Ovary (tissue), 7 donors: ENCODE measurements at regions not wholly inside any gene's neighbourhood (a gene's known extent, or its start where the extent isn't known, plus 50 kb on each side); places are given as distances from the start of the nearest gene placed in this dataset.
"Not testable (repeated sequence)": the region's sequence is repeated elsewhere in the genome, so short reads cannot be mapped to it uniquely, and the experiment has no call there.

Source experiments
- DNase-seq, 5 donors: peaks; one replicate each; pipeline ENCODE4 v3.0.0-alpha.2; 2019 to 2020
- H3K27ac ChIP-seq, 2 donors: fragments of 200-600 bp; one replicate each; pipeline versions ENCODE4 v1.5.1 to v1.8.0; 2019 to 2022
- H3K27me3 ChIP-seq: fragments of 200-600 bp; one replicate; pipeline ENCODE4 v1.8.0; 2022
- H3K36me3 ChIP-seq: fragments of 200-600 bp; sonication (generic); one replicate; pipeline ENCODE4 v1.5.1; 2019
- H3K4me1 ChIP-seq: one replicate; pipeline ENCODE4 v1.8.1; 2013; ENCODE audit warnings: mild to moderate bottlenecking, moderate library complexity; ENCODE audit not compliant: insufficient read depth
- H3K4me3 ChIP-seq: fragments of 200-600 bp; sonication (generic); one replicate; pipeline ENCODE4 v1.5.1; 2017
- H3K9me3 ChIP-seq, 2 donors: fragments of 200-600 bp in 1 of 2; sonication (generic) in 1 of 2; one replicate each; pipeline versions ENCODE4 v1.5.1 to v1.8.1; 2013 to 2019; ENCODE audit warnings: mild to moderate bottlenecking in 1 of 2, moderate library complexity in 1 of 2
- CTCF ChIP-seq, 3 donors: fragments of 450-650 bp in 2 of 3; fragments of 200-600 bp in 1 of 3; IDR thresholded peaks; one replicate each; pipeline versions ENCODE4 v1.5.1 to v1.8.0; 2016 to 2022; ENCODE audit warnings: antibody characterized with exemption in 3 of 3, mild to moderate bottlenecking in 1 of 3
- EP300 ChIP-seq: sonication (generic); formaldehyde crosslinking; IDR thresholded peaks from one replicate; pipeline ENCODE4 v1.6.1; 2017; ENCODE audit warnings: antibody characterized with exemption
- POLR2A ChIP-seq: fragments of 450-650 bp; IDR thresholded peaks from one replicate; pipeline ENCODE4 v1.6.1; 2017; ENCODE audit warnings: antibody characterized with exemption, mild to moderate bottlenecking, moderate library complexity
- WGBS, 3 donors: extraction: QIAGEN DNeasy Blood & Tissue Kit in 1 of 3; methylation state at CpG; one replicate each; pipeline versions ENCODE4 v1.1.5 to v1.1.7; 2013 to 2017; 5-methylcytosine and 5-hydroxymethylcytosine counted together
- intact Hi-C, 4 donors: fragments of 100-400 bp; cut with DNase I; formaldehyde crosslinking; loops; one replicate each; pipeline versions ENCODE4 v1.11.0 to v1.15.1; 2022 to 2023
- donor health status: DM: no; HTN: no; CAD: no; lungs with moderate emphysema.
- donor health status: DM: no; HTN: no; CAD: no.
- donor health status: Bipolar disorder and iron deficiency.
- donor health status: DM: no; HTN: no; CAD: no.
- donor health status: DM: yes; HTN: yes; CAD: no.

- DNase-seq: no peak
- H3K36me3 ChIP-seq: no peaks in the 10 kb centered on the region
- intact Hi-C loops: no loop called here
- WGBS, 3 donors: 79 to 89% (median 80%) methylated on average over 2 of the region's 2 CpGs
- H3K4me3 ChIP-seq: no peak overlapping the region
- H3K4me1 ChIP-seq: no peaks in the 10 kb centered on the region
- TF ChIP-seq EP300: no peak
- no peak for TF ChIP-seq CTCF (IDR thresholded peaks at IDR 0.05)
- TF ChIP-seq POLR2A: no peak
- H3K9me3 ChIP-seq: no peaks in the 10 kb centered on the region
- no peaks in the 10 kb centered on the region for H3K27me3 ChIP-seq
- no peak overlapping the region for H3K27ac ChIP-seq
Measured at GRCh38 chr6:81606965-81607381, 145.5 kb downstream of the TENT5A start.

- Histone ChIP-seq H3K4me1 (no peaks in the 10 kb centered on the region), H3K36me3 (no peaks in the 10 kb centered on the region), H3K27me3 (no peaks in the 10 kb centered on the region), H3K4me3 (no peak overlapping the region), H3K27ac (no peak overlapping the region), H3K9me3 (no peaks in the 10 kb centered on the region)
- 86 to 97% (median 89%) methylated on average over 1 of the region's 1 CpG for WGBS, 3 donors
- TF ChIP-seq CTCF (IDR thresholded peaks at IDR 0.05): no peak
- TF ChIP-seq POLR2A: no peak
- TF ChIP-seq EP300: no peak
- DNase-seq: no peak
- intact Hi-C loops: no loop called here
Measured at GRCh38 chr6:81605526-81605925, 147.0 kb downstream of the TENT5A start.

GRCh38 chr6:81601918-81602317 lies 150.6 kb downstream of the TENT5A start:
- no peaks in the 10 kb centered on the region for H3K4me1 ChIP-seq
- H3K27me3 ChIP-seq: no peaks in the 10 kb centered on the region
- H3K9me3 ChIP-seq: no peaks in the 10 kb centered on the region
- no peaks in the 10 kb centered on the region for H3K36me3 ChIP-seq
- intact Hi-C loops: no loop called here
- H3K4me3 ChIP-seq: no peak overlapping the region
- no peak for DNase-seq
- WGBS, 3 donors: 90 to 95% (median 92%) methylated on average over 2 of the region's 2 CpGs
- TF ChIP-seq CTCF (IDR thresholded peaks at IDR 0.05) (no peak), POLR2A (no peak), EP300 (no peak)
- no peak overlapping the region for H3K27ac ChIP-seq

GRCh38 chr6:81600488-81600887 lies 152.0 kb downstream of the TENT5A start:
- intact Hi-C loops, H3K4me3 ChIP-seq, H3K9me3 ChIP-seq, H3K4me1 ChIP-seq, H3K27ac ChIP-seq, H3K36me3 ChIP-seq, H3K27me3 ChIP-seq, DNase-seq: not testable (repeated sequence)
- 91 to 98% (median 95%) methylated on average over 4 of the region's 4 CpGs for WGBS, 3 donors

- Histone ChIP-seq H3K4me3 (no peak overlapping the region), H3K9me3 (no peaks in the 10 kb centered on the region), H3K4me1 (no peaks in the 10 kb centered on the region), H3K27ac (no peak overlapping the region), H3K27me3 (no peaks in the 10 kb centered on the region), H3K36me3 (no peaks in the 10 kb centered on the region)
- intact Hi-C loops: no loop called here
- WGBS, 3 donors: 85 to 90% (median 85%) methylated on average over 2 of the region's 2 CpGs
- TF ChIP-seq EP300 (no peak), POLR2A (no peak), CTCF (IDR thresholded peaks at IDR 0.05) (no peak)
- DNase-seq: no peak
Measured at GRCh38 chr6:81594501-81594900, 158.0 kb downstream of the TENT5A start.
